Hepatocyte (in vitro differentiated cells): ENCODE measurements at regions not wholly inside any gene's neighbourhood (a gene's known extent, or its start where the extent isn't known, plus 50 kb on each side); places are given as distances from the start of the nearest gene placed in this dataset.

Experiments used
- EZH2phosphoT487 ChIP-seq: fragments of 200-600 bp; sonication (generic); IDR thresholded peaks from one replicate; pipeline ENCODE4 v1.6.1; 2018; ENCODE audit warnings: antibody characterized with exemption, mild to moderate bottlenecking, low read depth, moderate library complexity; ENCODE audit not compliant: unreplicated experiment, severe bottlenecking
- TF ChIP-seq, protein P1 (sequence below): fragments of 200-600 bp; sonication (generic); IDR thresholded peaks from 2 replicates; pipeline ENCODE4 v1.5.1; 2016; ENCODE audit warnings: antibody characterized with exemption, mild to moderate bottlenecking; ENCODE audit not compliant: poor library complexity

DNA sequence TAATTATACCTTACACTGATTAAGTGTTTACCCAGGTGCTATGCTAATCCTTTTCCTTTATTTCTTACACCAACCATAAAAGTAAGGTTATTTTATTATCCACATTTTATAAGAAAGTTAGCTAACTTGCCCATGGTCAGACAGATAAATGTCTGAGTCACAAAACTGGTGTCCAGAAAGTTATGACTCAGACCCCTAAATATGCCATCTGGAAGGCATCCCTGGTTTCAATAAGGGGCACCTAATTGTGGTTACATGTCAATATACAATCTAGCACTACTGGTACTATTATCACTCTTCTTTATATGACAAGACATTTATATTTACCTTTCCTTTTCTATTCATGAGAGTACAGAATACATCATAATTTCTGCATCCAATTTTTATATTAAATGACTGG lies 496.5 kb upstream of the ADGRL2 start:
- no peak for TF ChIP-seq EZH2phosphoT487
- TF ChIP-seq, protein P1, sequence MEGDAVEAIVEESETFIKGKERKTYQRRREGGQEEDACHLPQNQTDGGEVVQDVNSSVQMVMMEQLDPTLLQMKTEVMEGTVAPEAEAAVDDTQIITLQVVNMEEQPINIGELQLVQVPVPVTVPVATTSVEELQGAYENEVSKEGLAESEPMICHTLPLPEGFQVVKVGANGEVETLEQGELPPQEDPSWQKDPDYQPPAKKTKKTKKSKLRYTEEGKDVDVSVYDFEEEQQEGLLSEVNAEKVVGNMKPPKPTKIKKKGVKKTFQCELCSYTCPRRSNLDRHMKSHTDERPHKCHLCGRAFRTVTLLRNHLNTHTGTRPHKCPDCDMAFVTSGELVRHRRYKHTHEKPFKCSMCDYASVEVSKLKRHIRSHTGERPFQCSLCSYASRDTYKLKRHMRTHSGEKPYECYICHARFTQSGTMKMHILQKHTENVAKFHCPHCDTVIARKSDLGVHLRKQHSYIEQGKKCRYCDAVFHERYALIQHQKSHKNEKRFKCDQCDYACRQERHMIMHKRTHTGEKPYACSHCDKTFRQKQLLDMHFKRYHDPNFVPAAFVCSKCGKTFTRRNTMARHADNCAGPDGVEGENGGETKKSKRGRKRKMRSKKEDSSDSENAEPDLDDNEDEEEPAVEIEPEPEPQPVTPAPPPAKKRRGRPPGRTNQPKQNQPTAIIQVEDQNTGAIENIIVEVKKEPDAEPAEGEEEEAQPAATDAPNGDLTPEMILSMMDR = no peak
